Right lobe of liver (tissue), 6 donors: ENCODE measurements at regions not wholly inside any gene's neighbourhood (a gene's known extent, or its start where the extent isn't known, plus 50 kb on each side); places are given as distances from the start of the nearest gene placed in this dataset.

Experiments used
- ATAC-seq, 4 donors: fragments of 200-7000 bp; cut with Tn5 transposase; one replicate each; pipeline ENCODE4 v1.9.1; 2020; ENCODE audit warnings: mild to moderate bottlenecking in 4 of 4, moderate library complexity in 4 of 4
- DNase-seq, 3 donors: peaks; one replicate each; pipeline ENCODE4 v3.0.0-alpha.2; 2020
- H3K27ac ChIP-seq, 3 donors: fragments of 200-600 bp; one replicate each; pipeline ENCODE4 v1.8.0; 2022
- H3K27me3 ChIP-seq, 2 donors: fragments of 200-600 bp; one replicate each; pipeline ENCODE4 v1.8.0; 2022
- H3K36me3 ChIP-seq, 4 donors: fragments of 200-600 bp; sonication (generic) in 1 of 4; one replicate each; pipeline versions ENCODE4 v1.5.1 to v1.8.0; 2017 to 2022; ENCODE audit warnings: control low read depth in 1 of 4
- H3K4me1 ChIP-seq, 4 donors: fragments of 200-600 bp; sonication (generic) in 1 of 4; one replicate each; pipeline versions ENCODE4 v1.5.1 to v1.8.0; 2017 to 2022; ENCODE audit warnings: control low read depth in 1 of 4
- H3K4me3 ChIP-seq, 3 donors: fragments of 200-600 bp; one replicate each; pipeline ENCODE4 v1.8.0; 2022
- H3K9me3 ChIP-seq, 4 donors: fragments of 200-600 bp; sonication (generic) in 1 of 4; one replicate each; pipeline versions ENCODE4 v1.5.1 to v1.8.0; 2017 to 2022; ENCODE audit warnings: control low read depth in 1 of 4
- POLR2A ChIP-seq: fragments of 450-650 bp; IDR thresholded peaks from one replicate; pipeline ENCODE4 v1.6.1; 2017; ENCODE audit warnings: antibody characterized with exemption, mild to moderate bottlenecking
- WGBS: methylation state at CpG from one replicate; pipeline ENCODE4 v1.1.6; 2018; ENCODE audit warnings: low coverage, low lambda C conversion rate; ENCODE audit not compliant: insufficient coverage; ENCODE audit errors: missing lambda C conversion rate; 5-methylcytosine and 5-hydroxymethylcytosine counted together
- intact Hi-C, 2 donors: fragments of 100-400 bp; cut with DNase I; formaldehyde crosslinking; loops; one replicate each; pipeline versions ENCODE4 v1.11.2 to v1.14.1; 2022
- TF ChIP-seq, protein P1 (sequence below), 4 donors: fragments of 200-600 bp in 3 of 4; fragments of 450-650 bp in 1 of 4; IDR thresholded peaks; one replicate each; pipeline versions ENCODE4 v1.5.1 to v1.8.0; 2016 to 2022; ENCODE audit warnings: antibody characterized with exemption in 4 of 4, mild to moderate bottlenecking in 2 of 4
- donor health status: DM: no; HTN: yes; CAD: no.
- donor health status: DM: no; HTN: no; CAD: no.
- donor health status: DM: no; HTN: no; CAD: no.
- donor health status: DM: no; HTN: yes; CAD: no.
- donor health status: DM: no; HTN: yes; CAD: no.

DNA sequence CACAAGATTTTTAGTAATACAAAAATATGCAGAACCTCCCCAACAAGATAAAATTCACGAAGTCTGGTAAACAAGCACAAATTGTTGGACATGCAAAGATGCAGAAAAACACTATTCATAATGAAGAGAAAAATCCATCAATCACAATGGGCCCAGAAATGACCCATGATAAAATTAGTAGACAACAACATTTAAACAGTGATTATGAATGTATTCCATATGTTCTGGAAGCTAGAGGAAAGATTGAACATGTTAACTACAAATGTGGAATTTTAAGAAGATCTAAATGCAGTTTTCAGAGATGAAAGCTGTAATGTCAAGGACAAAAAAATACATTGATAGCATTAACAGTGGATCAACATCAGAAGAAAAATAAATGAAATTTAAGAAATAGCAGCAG lies 243.3 kb upstream of the LINC00305 start:
- DNase-seq (no peak), ATAC-seq (no peak)
- WGBS = 47% methylated on average over 1 of the region's 1 CpG
- H3K4me3 ChIP-seq = no peak overlapping the region
- no peaks in the 10 kb centered on the region for H3K4me1 ChIP-seq
- no peaks in the 10 kb centered on the region for H3K9me3 ChIP-seq
- H3K27ac ChIP-seq = no peak overlapping the region
- TF ChIP-seq, protein P1, sequence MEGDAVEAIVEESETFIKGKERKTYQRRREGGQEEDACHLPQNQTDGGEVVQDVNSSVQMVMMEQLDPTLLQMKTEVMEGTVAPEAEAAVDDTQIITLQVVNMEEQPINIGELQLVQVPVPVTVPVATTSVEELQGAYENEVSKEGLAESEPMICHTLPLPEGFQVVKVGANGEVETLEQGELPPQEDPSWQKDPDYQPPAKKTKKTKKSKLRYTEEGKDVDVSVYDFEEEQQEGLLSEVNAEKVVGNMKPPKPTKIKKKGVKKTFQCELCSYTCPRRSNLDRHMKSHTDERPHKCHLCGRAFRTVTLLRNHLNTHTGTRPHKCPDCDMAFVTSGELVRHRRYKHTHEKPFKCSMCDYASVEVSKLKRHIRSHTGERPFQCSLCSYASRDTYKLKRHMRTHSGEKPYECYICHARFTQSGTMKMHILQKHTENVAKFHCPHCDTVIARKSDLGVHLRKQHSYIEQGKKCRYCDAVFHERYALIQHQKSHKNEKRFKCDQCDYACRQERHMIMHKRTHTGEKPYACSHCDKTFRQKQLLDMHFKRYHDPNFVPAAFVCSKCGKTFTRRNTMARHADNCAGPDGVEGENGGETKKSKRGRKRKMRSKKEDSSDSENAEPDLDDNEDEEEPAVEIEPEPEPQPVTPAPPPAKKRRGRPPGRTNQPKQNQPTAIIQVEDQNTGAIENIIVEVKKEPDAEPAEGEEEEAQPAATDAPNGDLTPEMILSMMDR (IDR thresholded peaks at IDR 0.05) = no peak
- no peak for TF ChIP-seq POLR2A
- intact Hi-C loops = no loop called here
- H3K27me3 ChIP-seq = no peaks in the 10 kb centered on the region
- H3K36me3 ChIP-seq = no peaks in the 10 kb centered on the region

DNA sequence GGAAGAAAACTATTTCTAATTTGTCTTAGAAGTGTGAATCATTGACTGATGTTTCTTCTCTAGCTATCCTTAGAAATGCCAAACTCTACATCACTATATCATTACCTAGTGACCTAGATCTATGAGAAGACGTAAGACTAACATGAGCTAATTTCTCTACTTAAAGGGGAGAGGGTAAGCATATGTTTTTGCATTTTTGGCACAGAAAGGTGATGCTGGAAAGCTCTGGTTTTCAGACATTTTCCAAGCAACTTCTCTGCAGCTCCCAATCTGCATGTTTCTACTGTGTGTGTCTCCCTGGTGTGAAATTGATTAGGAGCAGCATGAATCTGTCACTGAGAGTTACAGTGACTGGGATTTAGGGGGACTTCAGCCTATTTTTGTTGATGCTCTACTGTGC lies 235.2 kb upstream of the LINC00305 start:
- ATAC-seq (no peak), DNase-seq (no peak)
- H3K4me1 ChIP-seq = no peaks in the 10 kb centered on the region
- intact Hi-C loops = no loop called here
- H3K27ac ChIP-seq = no peak overlapping the region
- H3K4me3 ChIP-seq = no peak overlapping the region
- H3K27me3 ChIP-seq = no peaks in the 10 kb centered on the region
- no peaks in the 10 kb centered on the region for H3K36me3 ChIP-seq
- WGBS = 45% methylated on average over 1 of the region's 1 CpG
- H3K9me3 ChIP-seq = no peaks in the 10 kb centered on the region
- TF ChIP-seq, protein P1 (IDR thresholded peaks at IDR 0.05) = no peak
- no peak for TF ChIP-seq POLR2A

DNA sequence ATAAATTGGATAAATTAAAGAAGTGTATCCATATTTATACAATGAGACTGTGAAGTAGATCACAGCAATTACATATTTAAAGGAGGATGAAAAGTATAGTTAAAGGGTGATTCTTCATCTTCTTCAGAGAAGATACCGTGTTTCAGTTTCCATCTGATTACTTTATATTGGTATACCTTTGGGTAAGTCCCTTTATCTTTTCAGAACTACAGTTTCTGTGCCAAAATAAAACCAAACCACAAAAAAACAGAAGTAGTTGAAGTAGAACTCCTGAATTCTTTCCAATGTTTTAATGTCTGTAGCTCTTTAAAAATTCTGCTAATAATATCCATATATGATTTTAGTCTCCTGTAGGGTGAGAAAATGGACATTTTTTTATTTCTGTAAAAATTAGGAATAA lies 231.2 kb upstream of the LINC00305 start:
- WGBS = 53% methylated on average over 1 of the region's 1 CpG
- intact Hi-C loops = no loop called here
- H3K4me3 ChIP-seq = no peak overlapping the region

DNA sequence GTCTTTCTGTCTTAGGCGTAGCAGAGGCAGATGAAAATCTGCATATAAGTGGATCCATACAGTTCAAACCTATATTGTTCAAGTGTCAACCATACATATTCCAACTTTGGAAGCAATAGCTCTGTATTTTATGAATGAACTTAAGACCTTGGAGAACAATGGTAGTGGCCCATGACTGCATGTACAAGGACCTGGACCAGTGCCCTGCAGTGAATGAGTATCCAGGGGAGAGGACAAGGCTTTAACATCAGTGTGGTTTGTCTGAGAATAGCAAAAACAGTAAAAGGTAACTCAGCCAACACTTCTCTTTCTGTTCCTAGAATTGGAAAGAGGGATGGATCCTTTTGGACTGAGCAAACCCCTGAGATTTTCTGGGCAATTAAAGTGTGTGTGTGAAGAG lies 230.8 kb upstream of the LINC00305 start:
- intact Hi-C loops = no loop called here
- no peak overlapping the region for H3K27ac ChIP-seq
- TF ChIP-seq, protein P1 (IDR thresholded peaks at IDR 0.05) = no peak
- TF ChIP-seq POLR2A = no peak
- no peak overlapping the region for H3K4me3 ChIP-seq
- no peaks in the 10 kb centered on the region for H3K4me1 ChIP-seq
- WGBS = 100% methylated on average over 1 of the region's 1 CpG
- no peaks in the 10 kb centered on the region for H3K27me3 ChIP-seq
- no peak for DNase-seq
- ATAC-seq = no peak
- no peaks in the 10 kb centered on the region for H3K36me3 ChIP-seq
- no peaks in the 10 kb centered on the region for H3K9me3 ChIP-seq

More for the DNA sequence above, 231.2 kb upstream of the LINC00305 start:
- ATAC-seq (no peak), DNase-seq (no peak)
- H3K36me3 ChIP-seq = no peaks in the 10 kb centered on the region
- H3K4me1 ChIP-seq = no peaks in the 10 kb centered on the region
- TF ChIP-seq POLR2A = no peak
- TF ChIP-seq, protein P1 (IDR thresholded peaks at IDR 0.05) = no peak
- H3K27me3 ChIP-seq = no peaks in the 10 kb centered on the region
- no peak overlapping the region for H3K27ac ChIP-seq
- H3K9me3 ChIP-seq = no peaks in the 10 kb centered on the region

DNA sequence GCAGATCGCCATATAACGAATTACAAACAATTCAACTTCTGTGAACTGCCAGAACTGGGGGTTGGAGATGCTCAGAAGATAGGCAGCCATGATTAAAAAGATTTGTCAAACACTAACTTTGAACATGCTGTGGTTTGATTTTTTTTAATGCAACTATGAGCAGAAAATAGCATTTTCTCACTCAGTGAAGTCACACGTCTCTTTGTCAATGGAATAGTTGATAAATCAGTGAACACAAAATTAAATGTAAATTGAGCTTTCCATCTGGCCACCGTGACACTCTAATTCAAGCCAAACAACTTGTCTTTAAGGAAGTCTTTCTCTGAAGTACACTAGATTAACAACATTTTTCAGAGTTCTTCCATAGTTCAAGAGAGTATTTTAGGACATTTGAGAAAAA lies 228.6 kb upstream of the LINC00305 start:
- TF ChIP-seq, protein P1 (IDR thresholded peaks at IDR 0.05) = no peak
- TF ChIP-seq POLR2A = no peak
- WGBS = 64% methylated on average over 4 of the region's 4 CpGs

More for the DNA sequence above, 228.6 kb upstream of the LINC00305 start:
- intact Hi-C loops = no loop called here
- H3K27me3 ChIP-seq = no peaks in the 10 kb centered on the region
- no peaks in the 10 kb centered on the region for H3K36me3 ChIP-seq
- no peak overlapping the region for H3K4me3 ChIP-seq
- H3K4me1 ChIP-seq = no peaks in the 10 kb centered on the region
- H3K9me3 ChIP-seq = no peaks in the 10 kb centered on the region
- ATAC-seq (no peak), DNase-seq (no peak)
- no peak overlapping the region for H3K27ac ChIP-seq
